ENCODE measurements at regions not wholly inside any gene's neighbourhood (a gene's known extent, or its start where the extent isn't known, plus 50 kb on each side); places are given as distances from the start of the nearest gene placed in this dataset.

DNA sequence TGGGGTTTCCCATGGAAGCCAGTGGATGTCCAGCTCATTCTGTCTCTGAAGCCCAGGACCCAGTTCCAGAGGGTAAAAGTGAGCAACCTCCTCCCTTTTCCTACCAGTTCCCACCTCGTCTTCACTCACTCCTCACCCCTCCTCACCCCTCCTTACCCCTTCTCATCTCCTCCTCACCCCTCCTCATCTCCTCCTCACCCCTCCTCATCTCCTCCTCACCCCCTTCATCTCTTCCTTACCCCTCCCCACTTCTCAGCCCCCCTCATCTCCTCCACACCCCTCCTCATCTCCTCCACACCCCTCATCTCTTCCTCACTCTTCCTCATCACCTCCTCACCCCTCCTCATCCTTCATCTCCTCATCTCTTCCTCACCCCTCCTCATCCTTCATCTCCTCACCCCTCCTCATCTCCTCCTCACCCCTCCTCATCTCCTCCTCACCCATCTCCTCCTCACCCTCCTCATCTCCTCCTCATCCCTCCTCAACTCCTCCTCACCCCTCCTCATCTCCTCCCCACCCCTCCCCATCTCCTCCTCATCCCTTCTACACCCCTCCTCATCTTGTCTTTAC, 246.1 kb downstream of the MYLK4 start:
- TF ChIP-seq YY1 (IDR thresholded peaks at IDR 0.05; ENCODE audit: insufficient read depth, insufficient read length) (no peak), SUZ12 (IDR thresholded peaks at IDR 0.05; ENCODE audit: extremely low read depth, insufficient read depth, insufficient read length) (no peak), ZNF274 (IDR thresholded peaks at IDR 0.05; ENCODE audit: low read depth, low read length) (no peak)
- H3K9me3 ChIP-seq (ENCODE audit: insufficient read depth, low read length), result no peaks in the 10 kb centered on the region
- H3K4me3 ChIP-seq (ENCODE audit: insufficient read length, low read depth), result no peak overlapping the region
- H3K9ac ChIP-seq (ENCODE audit: insufficient read length, low read depth), result no peak overlapping the region
- DNase-seq (ENCODE audit: low read depth, low spot score), result no peak
- no peaks in the 10 kb centered on the region for H3K36me3 ChIP-seq (ENCODE audit: insufficient read depth, insufficient read length, low read length)
- H3K4me1 ChIP-seq (ENCODE audit: insufficient read depth, insufficient read length), result no peaks in the 10 kb centered on the region
- H3K27me3 ChIP-seq (ENCODE audit: insufficient read depth, insufficient read length), result no peaks in the 10 kb centered on the region

DNA sequence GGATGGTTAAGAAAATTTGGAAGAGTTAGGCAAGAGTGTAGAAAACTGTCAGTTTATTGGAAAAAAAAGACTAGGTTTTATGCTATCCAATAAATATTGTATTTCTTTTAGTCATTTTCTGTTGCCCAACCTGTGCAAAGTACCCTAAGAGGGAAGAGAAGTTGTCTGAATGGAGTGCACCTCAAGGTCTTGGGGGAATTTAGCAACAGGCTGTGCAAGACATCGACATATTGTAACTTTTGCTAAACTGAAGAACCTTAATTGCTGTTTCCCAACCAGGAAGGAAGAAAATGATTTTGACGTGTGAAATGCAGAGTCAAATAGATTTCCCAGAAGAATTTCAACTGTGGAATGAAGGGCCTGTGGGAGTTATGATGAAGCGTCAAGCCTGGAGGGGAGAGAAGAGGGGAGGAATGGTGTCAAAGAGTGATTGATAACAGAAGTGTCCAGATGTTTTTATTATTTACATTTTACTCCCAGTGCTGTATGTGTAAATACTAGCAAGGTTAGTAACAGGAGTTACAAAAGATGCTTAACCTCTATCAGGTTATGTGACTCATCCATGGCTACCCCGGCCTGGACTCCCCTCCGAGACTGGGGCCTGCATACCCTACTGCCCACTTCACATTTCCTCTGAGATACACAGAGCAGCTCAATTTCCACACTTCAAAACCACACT, 246.8 kb downstream of the MYLK4 start:
- Histone ChIP-seq H3K4me3 (ENCODE audit: insufficient read length, low read depth) (no peak overlapping the region), H3K4me1 (ENCODE audit: insufficient read depth, insufficient read length) (no peaks in the 10 kb centered on the region), H3K27me3 (ENCODE audit: insufficient read depth, insufficient read length) (no peaks in the 10 kb centered on the region), H3K9me3 (ENCODE audit: insufficient read depth, low read length) (no peaks in the 10 kb centered on the region), H3K36me3 (ENCODE audit: insufficient read depth, insufficient read length, low read length) (no peaks in the 10 kb centered on the region), H3K9ac (ENCODE audit: insufficient read length, low read depth) (no peak overlapping the region)
- DNase-seq (ENCODE audit: low read depth, low spot score), result no peak
- TF ChIP-seq SUZ12 (IDR thresholded peaks at IDR 0.05; ENCODE audit: extremely low read depth, insufficient read depth, insufficient read length) (no peak), ZNF274 (IDR thresholded peaks at IDR 0.05; ENCODE audit: low read depth, low read length) (no peak), YY1 (IDR thresholded peaks at IDR 0.05; ENCODE audit: insufficient read depth, insufficient read length) (no peak)

- Histone ChIP-seq H3K4me3 (ENCODE audit: insufficient read length, low read depth) (no peak overlapping the region), H3K9ac (ENCODE audit: insufficient read length, low read depth) (no peak overlapping the region), H3K27me3 (ENCODE audit: insufficient read depth, insufficient read length) (no peaks in the 10 kb centered on the region), H3K4me1 (ENCODE audit: insufficient read depth, insufficient read length) (no peaks in the 10 kb centered on the region), H3K36me3 (ENCODE audit: insufficient read depth, insufficient read length, low read length) (no peaks in the 10 kb centered on the region), H3K9me3 (ENCODE audit: insufficient read depth, low read length) (no peaks in the 10 kb centered on the region)
- no peak for TF ChIP-seq SUZ12 (IDR thresholded peaks at IDR 0.05; ENCODE audit: extremely low read depth, insufficient read depth, insufficient read length)
- TF ChIP-seq ZNF274 (IDR thresholded peaks at IDR 0.05; ENCODE audit: low read depth, low read length), result no peak
- DNase-seq (ENCODE audit: low read depth, low spot score), result no peak
These were observed 247.6 kb downstream of the MYLK4 start for GRCh38 chr6:2502998-2503674.

GRCh38 chr6:2502096-2502997, 248.4 kb downstream of the MYLK4 start:
- no peak for DNase-seq (ENCODE audit: low read depth, low spot score)
- Histone ChIP-seq H3K4me1 (ENCODE audit: insufficient read depth, insufficient read length) (no peaks in the 10 kb centered on the region), H3K9me3 (ENCODE audit: insufficient read depth, low read length) (no peaks in the 10 kb centered on the region), H3K36me3 (ENCODE audit: insufficient read depth, insufficient read length, low read length) (no peaks in the 10 kb centered on the region), H3K4me3 (ENCODE audit: insufficient read length, low read depth) (no peak overlapping the region), H3K27me3 (ENCODE audit: insufficient read depth, insufficient read length) (no peaks in the 10 kb centered on the region), H3K9ac (ENCODE audit: insufficient read length, low read depth) (no peak overlapping the region)
- TF ChIP-seq ZNF274 (IDR thresholded peaks at IDR 0.05; ENCODE audit: low read depth, low read length) (no peak), SUZ12 (IDR thresholded peaks at IDR 0.05; ENCODE audit: extremely low read depth, insufficient read depth, insufficient read length) (no peak), YY1 (IDR thresholded peaks at IDR 0.05; ENCODE audit: insufficient read depth, insufficient read length) (no peak)

- no peak for DNase-seq (ENCODE audit: low read depth, low spot score)
- TF ChIP-seq ZNF274 (IDR thresholded peaks at IDR 0.05; ENCODE audit: low read depth, low read length) (no peak), SUZ12 (IDR thresholded peaks at IDR 0.05; ENCODE audit: extremely low read depth, insufficient read depth, insufficient read length) (no peak), YY1 (IDR thresholded peaks at IDR 0.05; ENCODE audit: insufficient read depth, insufficient read length) (no peak)
- no peak overlapping the region for H3K4me3 ChIP-seq (ENCODE audit: insufficient read length, low read depth)
- no peaks in the 10 kb centered on the region for H3K9me3 ChIP-seq (ENCODE audit: insufficient read depth, low read length)
- no peaks in the 10 kb centered on the region for H3K27me3 ChIP-seq (ENCODE audit: insufficient read depth, insufficient read length)
- H3K4me1 ChIP-seq (ENCODE audit: insufficient read depth, insufficient read length), result no peaks in the 10 kb centered on the region
- H3K36me3 ChIP-seq (ENCODE audit: insufficient read depth, insufficient read length, low read length), result no peaks in the 10 kb centered on the region
- H3K9ac ChIP-seq (ENCODE audit: insufficient read length, low read depth), result no peak overlapping the region
These were observed 252.6 kb downstream of the MYLK4 start for GRCh38 chr6:2497922-2498623.

- Histone ChIP-seq H3K4me3 (ENCODE audit: insufficient read length, low read depth) (no peak overlapping the region), H3K9me3 (ENCODE audit: insufficient read depth, low read length) (no peaks in the 10 kb centered on the region), H3K9ac (ENCODE audit: insufficient read length, low read depth) (no peak overlapping the region), H3K36me3 (ENCODE audit: insufficient read depth, insufficient read length, low read length) (no peaks in the 10 kb centered on the region), H3K27me3 (ENCODE audit: insufficient read depth, insufficient read length) (no peaks in the 10 kb centered on the region), H3K4me1 (ENCODE audit: insufficient read depth, insufficient read length) (peaks cover 2% of the 10 kb centered on the region)
- DNase-seq (ENCODE audit: low read depth, low spot score), result no peak
- TF ChIP-seq YY1 (IDR thresholded peaks at IDR 0.05; ENCODE audit: insufficient read depth, insufficient read length), result no peak
- no peak for TF ChIP-seq SUZ12 (IDR thresholded peaks at IDR 0.05; ENCODE audit: extremely low read depth, insufficient read depth, insufficient read length)
- TF ChIP-seq ZNF274 (IDR thresholded peaks at IDR 0.05; ENCODE audit: low read depth, low read length), result no peak
These were observed 250.9 kb upstream of the GMDS start for GRCh38 chr6:2496291-2496690.

Measured in NT2/D1 (cell line).